Activated naive CD8-positive, alpha-beta T cell treated with anti-CD3 and anti-CD28 coated beads, Interleukin-2, amount 50 U/mL, for 24 hours (primary cell): ENCODE measurements at regions not wholly inside any gene's neighbourhood (a gene's known extent, or its start where the extent isn't known, plus 50 kb on each side); places are given as distances from the start of the nearest gene placed in this dataset.

Source experiments
- ATAC-seq: fragments of 150-1000 bp; cut with Tn5 transposase; one replicate; pipeline ENCODE4 v1.10.0; 2021
- DNase-seq: peaks from one replicate; pipeline ENCODE4 v3.0.0; 2021
- H3K27ac Mint-ChIP-seq: one replicate; pipeline ENCODE4 v1.8.0; 2021; ENCODE audit warnings: mild to moderate bottlenecking, mixed read lengths
- H3K27me3 Mint-ChIP-seq: one replicate; pipeline ENCODE4 v1.8.0; 2021; ENCODE audit warnings: mixed read lengths
- H3K36me3 Mint-ChIP-seq: one replicate; pipeline ENCODE4 v1.8.0; 2021; ENCODE audit warnings: low read depth, mixed read lengths
- H3K4me1 Mint-ChIP-seq: one replicate; pipeline ENCODE4 v1.8.0; 2021; ENCODE audit warnings: mixed read lengths
- H3K4me3 Mint-ChIP-seq: one replicate; pipeline ENCODE4 v1.8.0; 2021; ENCODE audit warnings: mild to moderate bottlenecking, moderate library complexity, mixed read lengths
- H3K9me3 Mint-ChIP-seq: one replicate; pipeline ENCODE4 v1.8.0; 2021; ENCODE audit warnings: mixed read lengths

DNA sequence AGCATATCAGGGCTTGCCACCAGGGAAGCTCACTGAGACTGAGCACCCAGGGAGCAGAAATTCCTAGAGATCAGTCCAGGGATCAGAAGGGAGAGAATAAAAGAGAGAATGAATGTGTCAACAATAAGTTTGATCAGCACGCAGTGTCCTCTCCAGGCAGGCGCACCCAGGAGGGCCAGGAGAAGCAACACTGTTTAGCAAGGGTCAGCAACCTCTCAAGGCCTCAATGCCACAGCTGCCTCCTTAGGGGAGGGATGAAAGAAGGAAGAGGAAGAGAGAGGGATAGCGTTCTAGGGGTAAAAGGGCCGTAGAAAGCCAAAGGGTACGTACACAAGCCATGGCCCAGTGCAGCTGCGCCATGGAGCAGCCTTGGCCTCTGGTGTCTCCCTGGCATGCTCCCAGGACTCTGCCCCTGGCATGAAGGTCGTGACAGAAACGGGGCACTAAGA is 399.8 kb downstream of the SHQ1 start:
- ATAC-seq (no peak), DNase-seq (no peak)
- Mint-ChIP-seq H3K4me1 (peaks cover 45% of the 10 kb centered on the region), H3K9me3 (peaks cover 3% of the 10 kb centered on the region), H3K36me3 (peaks cover 24% of the 10 kb centered on the region), H3K27ac (no peak overlapping the region), H3K4me3 (no peak overlapping the region), H3K27me3 (peaks cover 24% of the 10 kb centered on the region)

DNA sequence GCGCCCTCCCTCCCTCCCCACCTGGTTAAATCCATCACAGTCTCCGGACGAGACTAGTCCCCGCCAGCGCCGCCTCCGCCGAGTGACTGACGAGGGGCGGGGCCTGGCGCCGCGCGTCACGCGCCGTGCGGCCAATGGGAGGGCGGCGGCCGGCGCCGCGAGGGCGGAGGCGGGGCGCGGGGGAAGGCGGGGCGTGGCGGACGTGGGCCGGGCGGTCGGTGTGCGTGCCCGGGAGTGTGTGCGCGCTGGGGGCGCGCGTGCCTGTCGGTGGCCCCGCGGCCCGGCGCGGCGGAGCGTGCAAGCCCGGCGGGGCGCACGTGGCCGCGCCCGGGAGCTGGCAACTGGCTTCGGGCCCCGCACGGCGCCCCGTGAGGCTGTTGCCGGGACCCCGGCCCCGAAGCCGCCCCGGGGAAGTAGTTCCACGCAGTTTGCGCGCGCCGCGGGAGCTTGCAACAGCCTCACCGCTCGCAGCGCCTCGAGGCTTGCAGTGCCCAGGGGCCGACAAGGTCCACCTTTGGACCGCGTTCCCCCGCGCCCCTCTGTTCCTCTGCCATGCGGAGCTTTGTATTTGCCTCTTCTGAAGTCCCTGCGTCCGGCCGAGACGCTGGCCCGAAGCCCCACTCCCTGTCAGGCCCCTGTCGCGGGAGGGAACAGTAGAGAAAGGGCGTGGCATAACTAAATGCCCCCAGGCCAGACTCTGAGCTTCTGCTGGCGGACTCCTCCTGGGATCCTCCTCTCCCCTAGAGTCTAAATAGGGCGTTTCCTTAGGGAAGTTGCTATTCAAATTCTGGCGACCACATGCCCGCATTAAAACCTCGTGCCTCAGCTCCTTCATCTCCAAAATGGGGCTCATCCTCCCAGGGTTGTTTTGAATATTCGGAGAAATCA is 400.9 kb downstream of the SHQ1 start:
- Mint-ChIP-seq H3K9me3 (peaks cover 3% of the 10 kb centered on the region), H3K36me3 (peaks cover 33% of the 10 kb centered on the region), H3K4me1 (peaks cover 56% of the 10 kb centered on the region), H3K4me3 (peak overlapping the region; percentile 53), H3K27ac (peak overlapping the region; percentile 61), H3K27me3 (peaks cover 21% of the 10 kb centered on the region)
- peak; percentile 95 for DNase-seq
- ATAC-seq = peak; percentile 83

DNA sequence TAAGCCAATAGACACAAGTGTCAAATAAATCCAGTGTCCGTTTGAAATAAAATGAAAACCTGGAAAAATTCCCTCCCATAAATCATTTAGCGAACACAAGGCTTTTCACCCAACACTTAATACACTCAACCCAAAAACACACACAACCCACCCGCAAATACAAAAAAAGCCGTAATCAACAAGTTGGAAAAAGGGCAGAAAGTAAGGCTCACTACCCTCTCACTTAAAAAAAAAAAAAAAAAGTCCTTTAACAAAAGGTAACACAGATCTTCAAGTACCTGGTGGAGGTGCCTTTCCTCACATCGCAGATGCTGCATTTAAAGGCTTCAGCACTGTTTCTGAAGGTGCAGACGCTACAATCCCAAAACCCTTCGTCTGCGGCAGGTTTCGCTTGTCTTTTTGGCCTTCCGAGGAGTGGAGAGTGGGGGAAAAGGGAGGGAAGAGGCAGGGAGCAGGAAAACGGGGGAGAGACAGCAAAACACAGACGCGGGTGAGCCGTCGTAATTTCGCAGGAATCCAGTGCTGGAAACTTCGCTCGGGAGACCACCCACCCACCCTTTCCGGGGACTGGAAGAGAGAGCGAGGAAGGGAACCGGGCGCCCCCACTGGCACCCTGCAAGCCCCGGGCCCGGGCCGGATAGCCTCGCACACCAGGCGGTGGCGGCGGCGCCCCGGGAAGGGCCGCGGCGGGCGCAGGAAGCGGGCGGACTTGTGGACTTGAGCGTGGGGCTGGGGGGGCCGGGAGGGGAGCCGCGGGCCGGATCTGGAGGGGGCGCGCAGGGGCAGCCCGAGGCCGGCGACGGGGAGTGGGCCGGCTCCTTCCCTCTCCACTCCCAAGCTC is 401.8 kb downstream of the SHQ1 start, which contains the start of gene RYBP:
Gene RYBP, minus strand, starts transcription at position 404 of the 841 bp plus-strand sequence.
- H3K4me1 Mint-ChIP-seq = peaks cover 64% of the 10 kb centered on the region
- H3K27ac Mint-ChIP-seq = peak within 1 kb of the TSS; percentile 93
- ATAC-seq (peak; percentile 12), DNase-seq (peak; percentile 64)
- H3K27me3 Mint-ChIP-seq = peaks cover 15% of the 10 kb centered on the region
- peaks cover 3% of the 10 kb centered on the region for H3K9me3 Mint-ChIP-seq
- peaks cover 37% of the 10 kb centered on the region for H3K36me3 Mint-ChIP-seq
- peak within 1 kb of the TSS; percentile 98 for H3K4me3 Mint-ChIP-seq

DNA sequence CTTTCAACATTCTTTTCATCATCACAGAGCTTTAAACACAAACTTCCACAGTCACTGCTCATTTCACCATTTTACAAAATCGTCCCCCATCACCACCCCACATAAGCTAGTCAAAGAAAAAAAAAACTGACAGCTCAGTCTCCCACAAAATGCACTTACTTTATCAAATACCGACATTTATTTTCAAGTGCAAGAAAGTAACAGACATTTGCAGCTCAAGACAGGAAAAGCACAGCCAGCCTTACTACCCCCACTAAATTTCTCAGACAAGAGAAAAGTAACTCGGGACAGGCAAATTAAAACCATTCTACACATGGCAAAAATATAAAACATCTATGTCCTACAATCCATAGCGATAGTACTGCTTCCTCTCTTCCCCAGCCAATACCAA is 402.4 kb downstream of the SHQ1 start:
- H3K36me3 Mint-ChIP-seq = peaks cover 40% of the 10 kb centered on the region
- DNase-seq (no peak), ATAC-seq (no peak)
- peaks cover 3% of the 10 kb centered on the region for H3K9me3 Mint-ChIP-seq
- peak overlapping the region; percentile 93 for H3K27ac Mint-ChIP-seq
- H3K4me3 Mint-ChIP-seq = peak overlapping the region; percentile 98
- peaks cover 12% of the 10 kb centered on the region for H3K27me3 Mint-ChIP-seq
- H3K4me1 Mint-ChIP-seq = peaks cover 68% of the 10 kb centered on the region

DNA sequence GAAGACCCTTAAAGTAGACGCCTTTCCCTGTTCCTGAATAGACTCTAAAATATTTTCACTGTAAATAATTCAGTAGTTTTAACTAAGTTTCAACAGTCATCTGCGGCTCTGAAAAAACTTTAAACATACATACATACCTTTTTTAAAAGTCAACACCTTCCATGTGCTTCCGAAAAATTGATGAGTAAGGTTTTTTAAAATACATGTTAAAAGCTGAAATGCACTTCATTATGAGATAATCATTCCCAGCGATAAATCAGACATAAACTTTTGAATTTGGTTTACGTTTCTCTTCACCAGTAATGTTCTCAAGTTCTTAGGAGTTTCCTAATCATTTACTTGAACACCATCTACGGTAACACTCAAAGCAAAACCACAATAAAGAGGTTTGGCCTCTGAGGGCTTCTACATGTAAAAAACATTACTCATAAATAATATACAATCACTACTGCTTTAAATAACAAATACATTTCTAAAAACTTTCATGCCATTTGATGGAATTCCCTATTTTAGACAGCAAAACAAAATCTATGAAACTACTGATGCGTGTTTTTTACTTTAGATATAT is 403.5 kb downstream of the SHQ1 start:
- Mint-ChIP-seq H3K9me3 (peaks cover 3% of the 10 kb centered on the region), H3K27ac (peak overlapping the region; percentile 93), H3K4me1 (peaks cover 79% of the 10 kb centered on the region), H3K36me3 (peaks cover 44% of the 10 kb centered on the region), H3K4me3 (peak overlapping the region; percentile 98), H3K27me3 (peaks cover 5% of the 10 kb centered on the region)
- DNase-seq = no peak
- ATAC-seq = no peak

DNA sequence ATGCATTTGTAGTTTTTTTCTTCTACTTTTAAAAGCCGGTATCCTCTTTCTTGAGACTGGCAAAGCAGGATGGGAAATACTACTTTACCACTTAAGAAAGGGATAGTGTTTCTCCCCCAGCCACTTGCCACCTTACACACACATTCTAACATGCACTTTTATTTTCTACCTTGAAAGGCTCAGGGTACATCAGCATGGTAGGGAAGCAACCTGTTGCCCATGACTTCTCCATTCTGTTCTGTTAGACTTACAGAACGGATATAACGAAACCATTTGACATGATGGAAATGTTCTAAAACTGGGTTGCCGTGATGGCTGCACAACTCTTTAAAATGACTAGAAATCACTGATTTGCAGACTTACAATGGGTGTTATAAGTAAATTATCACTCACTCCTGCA is 405.5 kb downstream of the SHQ1 start:
- peak overlapping the region; percentile 33 for H3K27ac Mint-ChIP-seq
- DNase-seq = no peak
- H3K4me1 Mint-ChIP-seq = peaks cover 90% of the 10 kb centered on the region
- no peak for ATAC-seq
- peaks cover 63% of the 10 kb centered on the region for H3K36me3 Mint-ChIP-seq
- peak overlapping the region; percentile 98 for H3K4me3 Mint-ChIP-seq
- H3K27me3 Mint-ChIP-seq = no peaks in the 10 kb centered on the region
- peaks cover 3% of the 10 kb centered on the region for H3K9me3 Mint-ChIP-seq

DNA sequence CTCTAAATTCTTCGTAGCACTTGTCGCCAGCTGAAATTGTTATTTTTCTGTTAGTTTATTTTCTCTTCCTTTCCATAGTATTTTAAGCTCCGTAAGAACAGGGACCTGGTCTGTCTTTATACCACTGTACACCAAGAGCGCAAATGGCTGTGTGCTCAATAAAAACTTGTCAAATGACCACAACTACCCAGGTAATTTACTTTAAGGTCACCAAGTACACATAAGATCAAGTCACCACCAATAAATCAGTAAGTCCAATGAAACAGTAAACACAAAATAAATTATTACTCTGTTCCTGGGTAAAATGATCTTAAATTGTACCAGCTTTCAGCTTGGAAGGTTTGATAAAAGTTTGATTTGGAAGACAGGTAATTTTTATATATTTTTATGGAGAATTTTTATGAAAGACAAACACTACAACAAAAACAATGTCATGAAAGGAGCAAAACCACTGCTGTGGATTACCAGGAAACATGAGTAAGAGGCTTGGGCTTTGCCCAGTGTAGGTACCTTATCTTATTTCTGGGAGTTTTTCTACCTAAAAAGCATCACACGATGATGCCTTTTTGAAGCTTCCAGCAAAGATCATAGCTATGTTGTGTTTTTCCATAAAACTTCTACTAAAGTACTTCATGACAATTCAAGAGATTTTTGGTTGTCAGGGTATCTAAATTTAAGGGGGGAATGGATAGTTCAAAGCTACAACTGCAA is 406.8 kb downstream of the SHQ1 start:
- ATAC-seq (no peak), DNase-seq (no peak)
- Mint-ChIP-seq H3K4me1 (peaks cover 98% of the 10 kb centered on the region), H3K27ac (peak overlapping the region; percentile 53), H3K36me3 (peaks cover 70% of the 10 kb centered on the region), H3K27me3 (no peaks in the 10 kb centered on the region), H3K9me3 (peaks cover 3% of the 10 kb centered on the region), H3K4me3 (no peak overlapping the region)

DNA sequence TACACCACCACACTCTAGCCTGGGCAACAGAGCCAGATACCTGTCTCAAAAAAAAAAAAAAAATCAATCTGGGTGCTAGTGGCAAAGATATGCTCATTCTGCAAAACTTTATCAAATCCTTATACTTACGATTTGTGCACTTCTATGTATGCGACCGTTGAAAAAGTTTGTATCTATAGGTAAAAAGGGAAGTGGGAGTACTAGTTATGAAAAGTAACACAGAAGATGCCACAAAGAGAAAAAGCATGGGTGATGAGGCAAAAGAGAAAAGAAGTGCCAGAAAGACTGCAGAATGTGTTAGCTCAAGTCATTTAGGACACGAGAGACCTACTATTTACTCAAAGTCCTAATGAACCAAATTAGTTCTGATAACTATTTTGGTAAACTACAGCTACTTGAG is 407.8 kb downstream of the SHQ1 start:
- no peak for ATAC-seq
- no peaks in the 10 kb centered on the region for H3K27me3 Mint-ChIP-seq
- no peak for DNase-seq
- H3K4me1 Mint-ChIP-seq = peaks cover 94% of the 10 kb centered on the region
- H3K4me3 Mint-ChIP-seq = no peak overlapping the region
- H3K9me3 Mint-ChIP-seq = peaks cover 3% of the 10 kb centered on the region
- no peak overlapping the region for H3K27ac Mint-ChIP-seq
- peaks cover 68% of the 10 kb centered on the region for H3K36me3 Mint-ChIP-seq

DNA sequence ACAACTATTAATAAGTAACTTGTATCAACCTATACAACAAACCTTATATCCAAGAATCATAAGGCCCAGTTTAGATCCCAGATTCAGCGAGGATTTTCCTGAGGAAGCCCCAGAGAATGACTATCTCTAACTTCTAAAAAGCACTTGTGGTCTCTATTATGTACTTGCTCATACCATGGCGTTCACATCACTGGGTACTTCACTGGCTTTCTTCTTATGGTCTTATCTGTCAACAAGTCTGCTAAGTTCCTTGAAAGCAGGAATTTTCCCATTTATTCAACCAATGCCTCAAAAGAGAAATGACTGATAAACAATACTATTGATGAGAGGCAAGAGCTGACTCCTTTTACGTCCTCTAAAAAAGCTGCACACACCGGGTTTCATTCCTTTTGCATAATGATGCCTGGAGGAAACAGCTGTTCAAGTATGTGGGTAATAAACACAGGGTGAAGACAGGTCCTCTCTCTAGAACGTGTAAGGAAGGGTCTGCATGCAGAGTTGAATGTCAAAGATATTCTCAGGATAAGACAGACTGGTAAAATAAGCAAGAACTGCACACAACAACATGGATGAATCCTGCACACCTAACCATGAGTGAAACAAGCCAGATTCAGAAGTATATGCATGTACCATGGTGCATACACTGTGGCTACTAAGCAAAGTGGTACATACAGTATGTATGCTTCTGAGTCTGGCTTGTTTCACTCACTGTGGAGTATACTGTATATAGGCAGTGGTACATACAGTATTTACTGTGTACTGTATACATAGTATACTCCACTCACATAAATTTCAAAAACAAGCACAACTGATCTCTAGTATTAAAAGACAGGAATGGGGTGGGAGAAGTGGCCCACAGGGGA is 408.7 kb downstream of the SHQ1 start:
- Mint-ChIP-seq H3K36me3 (peaks cover 69% of the 10 kb centered on the region), H3K4me1 (peaks cover 90% of the 10 kb centered on the region), H3K27ac (no peak overlapping the region), H3K4me3 (no peak overlapping the region), H3K27me3 (no peaks in the 10 kb centered on the region), H3K9me3 (peaks cover 3% of the 10 kb centered on the region)
- ATAC-seq (no peak), DNase-seq (no peak)

DNA sequence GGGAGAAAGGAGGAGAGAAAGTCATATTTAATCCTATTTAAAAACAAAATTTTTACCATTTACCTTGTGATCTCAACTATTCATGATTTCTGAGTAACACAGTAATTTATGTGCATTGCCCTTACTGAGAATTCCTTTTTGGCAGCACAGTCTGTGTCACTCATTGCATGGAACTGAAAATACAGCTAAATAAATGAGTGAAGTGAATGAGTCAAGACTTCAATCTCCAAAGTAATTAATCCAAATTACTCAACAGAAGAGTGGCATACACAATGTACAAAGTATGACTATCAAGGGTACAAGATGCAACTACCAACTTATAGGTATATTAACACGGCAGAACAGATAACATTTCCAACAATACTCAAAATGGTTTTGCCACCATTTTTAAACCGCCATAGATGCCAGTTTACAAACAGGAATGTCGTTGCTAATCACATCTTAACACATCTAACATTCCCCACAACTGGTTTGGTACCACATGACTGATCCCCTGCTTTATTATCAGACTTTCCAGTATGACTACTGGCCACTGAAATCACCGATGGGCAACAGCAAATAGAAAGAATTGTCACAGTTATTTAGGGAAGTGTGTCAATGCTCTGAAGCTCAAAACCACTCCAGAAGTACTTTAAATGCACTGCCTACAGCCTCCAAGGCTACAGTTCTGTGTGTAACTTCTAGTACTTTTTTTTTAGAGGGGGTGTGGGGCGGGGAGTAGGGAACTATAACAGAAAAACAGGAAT is 410.4 kb downstream of the SHQ1 start:
- no peaks in the 10 kb centered on the region for H3K9me3 Mint-ChIP-seq
- no peak for DNase-seq
- ATAC-seq = peak; percentile 44
- H3K4me1 Mint-ChIP-seq = peaks cover 90% of the 10 kb centered on the region
- H3K27me3 Mint-ChIP-seq = no peaks in the 10 kb centered on the region
- H3K27ac Mint-ChIP-seq = no peak overlapping the region
- H3K36me3 Mint-ChIP-seq = peaks cover 56% of the 10 kb centered on the region
- H3K4me3 Mint-ChIP-seq = peak overlapping the region; percentile 7

DNA sequence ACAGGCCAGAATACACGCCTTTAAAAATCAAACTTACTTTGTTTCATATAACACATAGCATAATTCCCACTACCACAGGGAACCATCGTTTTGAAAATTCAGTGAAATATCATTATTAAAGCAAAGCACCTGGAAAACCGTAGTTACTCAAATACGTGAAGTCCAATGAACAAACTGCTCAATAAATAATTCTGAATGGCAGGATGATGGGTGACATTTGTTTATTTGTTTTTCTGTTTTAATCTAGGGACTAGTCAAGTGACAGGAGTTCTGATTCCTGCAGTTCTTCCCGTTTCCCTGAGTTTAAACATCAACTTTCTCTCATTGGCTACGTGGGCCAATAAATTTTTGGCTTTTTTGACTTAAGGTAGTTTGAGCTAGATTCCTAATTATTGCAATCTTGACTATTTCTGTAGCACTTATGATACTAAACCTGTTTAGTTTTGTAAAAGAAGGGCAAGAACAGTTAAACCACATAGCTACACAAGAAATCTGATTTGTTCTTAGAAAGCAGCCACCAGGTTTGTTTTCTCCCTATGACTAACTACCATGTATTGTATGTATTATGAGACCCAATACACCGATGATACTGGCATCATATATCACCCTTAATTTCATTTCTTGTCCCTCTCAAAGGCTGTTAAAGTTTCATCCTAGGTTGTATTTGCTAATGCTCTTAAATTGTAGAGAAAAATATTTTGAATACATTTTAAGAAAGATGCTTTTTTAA is 411.2 kb downstream of the SHQ1 start:
- H3K4me1 Mint-ChIP-seq = peaks cover 90% of the 10 kb centered on the region
- no peaks in the 10 kb centered on the region for H3K9me3 Mint-ChIP-seq
- DNase-seq = no peak
- ATAC-seq = no peak
- no peaks in the 10 kb centered on the region for H3K27me3 Mint-ChIP-seq
- peak overlapping the region; percentile 7 for H3K4me3 Mint-ChIP-seq
- H3K27ac Mint-ChIP-seq = no peak overlapping the region
- H3K36me3 Mint-ChIP-seq = peaks cover 49% of the 10 kb centered on the region

DNA sequence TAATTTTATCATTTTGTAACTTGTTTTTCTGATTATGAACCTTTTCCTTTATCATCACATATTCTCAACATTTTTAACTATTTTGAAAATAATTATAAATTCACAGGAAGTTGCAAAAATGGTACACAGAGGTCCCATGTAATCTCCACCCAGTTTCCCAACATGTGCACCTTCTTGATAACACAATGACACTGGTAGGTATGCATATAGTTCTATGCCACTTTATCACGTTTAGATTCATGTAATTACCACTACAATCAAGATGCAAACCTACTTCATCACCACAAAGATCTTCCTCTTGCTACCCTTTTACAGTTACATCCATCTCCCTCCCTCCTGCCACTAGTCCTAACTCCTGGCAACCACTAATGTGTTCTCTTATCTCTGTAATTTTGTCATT is 413.9 kb downstream of the SHQ1 start:
- ATAC-seq (no peak), DNase-seq (no peak)
- H3K4me1 Mint-ChIP-seq = peaks cover 86% of the 10 kb centered on the region
- H3K27ac Mint-ChIP-seq = no peak overlapping the region
- H3K4me3 Mint-ChIP-seq = no peak overlapping the region
- H3K9me3 Mint-ChIP-seq = no peaks in the 10 kb centered on the region
- no peaks in the 10 kb centered on the region for H3K27me3 Mint-ChIP-seq
- H3K36me3 Mint-ChIP-seq = peaks cover 37% of the 10 kb centered on the region
